Brain microvascular endothelial cell (primary cell): ENCODE measurements at regions not wholly inside any gene's neighbourhood (a gene's known extent, or its start where the extent isn't known, plus 50 kb on each side); places are given as distances from the start of the nearest gene placed in this dataset.

Experiments used
- DNase-seq: peaks from one replicate; pipeline ENCODE4 v3.0.0-alpha.2; 2020
- H3K27ac ChIP-seq: fragments of 250-450 bp; sonication (Bioruptor Pico); 2 replicates; pipeline ENCODE4 v1.5.1; 2020; ENCODE audit warnings: mild to moderate bottlenecking, moderate library complexity
- H3K27me3 ChIP-seq: fragments of 250-450 bp; sonication (Bioruptor Pico); replicated peaks from 2 replicates; pipeline ENCODE4 v1.5.1; 2020; ENCODE audit warnings: mild to moderate bottlenecking
- H3K36me3 ChIP-seq: fragments of 250-450 bp; sonication (Bioruptor Pico); replicated peaks from 2 replicates; pipeline ENCODE4 v1.5.1; 2020; ENCODE audit warnings: mild to moderate bottlenecking
- H3K4me3 ChIP-seq: 2 replicates; pipeline ENCODE4 v1.5.1; 2011; ENCODE audit warnings: low read depth, mild to moderate bottlenecking, control low read depth, low read length, moderate library complexity
- in situ Hi-C: cut with HindIII; loops from 2 replicates; pipeline ENCODE4 v1.10.0; 2017; ENCODE audit warnings: low sequenced_read_pairs, low pct_ligation_motif_present
- TF ChIP-seq, protein P1 (sequence below): IDR thresholded peaks from 2 replicates; pipeline ENCODE4 v1.5.1; 2011; ENCODE audit warnings: low read depth, mild to moderate bottlenecking, moderate library complexity, low read length, control low read depth, inconsistent platforms; ENCODE audit errors: missing control alignments

DNA sequence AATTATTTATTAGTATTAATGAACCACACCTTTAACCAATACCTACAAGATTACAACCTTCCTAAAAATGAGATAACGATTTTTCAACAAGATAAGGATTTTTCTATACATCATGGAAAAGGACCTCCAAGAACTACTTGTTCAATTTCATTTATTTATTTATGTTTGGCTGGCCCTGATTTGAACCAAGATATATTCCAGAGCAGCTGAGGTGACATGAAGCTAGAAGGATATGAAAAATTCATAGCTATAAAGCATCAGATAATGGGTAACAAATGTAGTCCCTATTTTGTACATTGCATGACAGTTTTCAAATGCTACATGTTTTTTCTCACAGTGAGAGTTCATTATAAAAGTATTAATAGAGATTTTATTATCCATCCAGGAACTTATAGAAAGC is 798.5 kb upstream of the ARRDC3 start:
- H3K27ac ChIP-seq = no peak overlapping the region

DNA sequence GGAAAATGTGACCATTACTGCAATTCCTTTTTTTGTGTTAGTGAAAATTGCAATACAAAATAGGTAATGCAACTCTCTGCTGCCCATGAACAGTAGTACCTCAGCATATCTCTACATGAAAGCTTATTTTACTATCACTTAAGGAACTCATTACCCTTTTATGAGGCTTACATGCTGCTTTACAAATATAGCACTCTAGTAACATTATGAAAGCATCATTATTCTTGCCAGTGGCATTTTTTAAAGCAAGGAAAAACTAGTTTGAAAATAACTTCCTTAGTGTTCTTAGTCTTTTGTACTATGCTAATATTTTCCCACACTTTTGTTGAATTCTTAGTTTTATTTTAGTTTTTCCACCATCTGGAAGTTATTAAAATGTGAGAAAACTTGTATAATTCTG is 797.3 kb upstream of the ARRDC3 start:
- no peak overlapping the region for H3K27ac ChIP-seq
- no peak for DNase-seq
- TF ChIP-seq, protein P1, sequence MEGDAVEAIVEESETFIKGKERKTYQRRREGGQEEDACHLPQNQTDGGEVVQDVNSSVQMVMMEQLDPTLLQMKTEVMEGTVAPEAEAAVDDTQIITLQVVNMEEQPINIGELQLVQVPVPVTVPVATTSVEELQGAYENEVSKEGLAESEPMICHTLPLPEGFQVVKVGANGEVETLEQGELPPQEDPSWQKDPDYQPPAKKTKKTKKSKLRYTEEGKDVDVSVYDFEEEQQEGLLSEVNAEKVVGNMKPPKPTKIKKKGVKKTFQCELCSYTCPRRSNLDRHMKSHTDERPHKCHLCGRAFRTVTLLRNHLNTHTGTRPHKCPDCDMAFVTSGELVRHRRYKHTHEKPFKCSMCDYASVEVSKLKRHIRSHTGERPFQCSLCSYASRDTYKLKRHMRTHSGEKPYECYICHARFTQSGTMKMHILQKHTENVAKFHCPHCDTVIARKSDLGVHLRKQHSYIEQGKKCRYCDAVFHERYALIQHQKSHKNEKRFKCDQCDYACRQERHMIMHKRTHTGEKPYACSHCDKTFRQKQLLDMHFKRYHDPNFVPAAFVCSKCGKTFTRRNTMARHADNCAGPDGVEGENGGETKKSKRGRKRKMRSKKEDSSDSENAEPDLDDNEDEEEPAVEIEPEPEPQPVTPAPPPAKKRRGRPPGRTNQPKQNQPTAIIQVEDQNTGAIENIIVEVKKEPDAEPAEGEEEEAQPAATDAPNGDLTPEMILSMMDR = no peak
- H3K4me3 ChIP-seq = no peak overlapping the region
- no peaks in the 10 kb centered on the region for H3K36me3 ChIP-seq
- in situ Hi-C loops = no loop called here
- no peaks in the 10 kb centered on the region for H3K27me3 ChIP-seq

More for the DNA sequence above, 798.5 kb upstream of the ARRDC3 start:
- Histone ChIP-seq H3K4me3 (no peak overlapping the region), H3K27me3 (no peaks in the 10 kb centered on the region), H3K36me3 (no peaks in the 10 kb centered on the region)
- in situ Hi-C loops = no loop called here
- TF ChIP-seq, protein P1 = no peak
- no peak for DNase-seq

DNA sequence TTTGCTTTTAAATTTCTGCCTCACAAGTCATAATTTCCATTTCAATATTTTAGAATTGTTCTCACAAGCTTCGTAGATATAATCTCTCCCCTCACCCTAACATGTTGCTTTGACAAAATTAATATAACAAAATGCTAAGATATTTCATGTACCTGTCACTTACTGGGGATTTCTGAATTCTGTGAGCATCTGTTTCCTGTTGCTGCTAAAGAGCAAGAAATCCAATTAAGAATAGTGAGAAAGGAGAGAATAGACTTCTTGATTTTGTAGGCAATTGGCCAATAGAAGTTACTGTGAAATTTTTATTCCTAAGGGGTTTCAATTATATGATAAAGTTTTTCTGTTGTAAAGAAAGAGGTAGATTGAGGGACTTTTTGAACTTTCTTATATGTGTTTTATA is 796.5 kb upstream of the ARRDC3 start:
- TF ChIP-seq, protein P1 = no peak
- no peak overlapping the region for H3K27ac ChIP-seq
- no peaks in the 10 kb centered on the region for H3K27me3 ChIP-seq
- no peak overlapping the region for H3K4me3 ChIP-seq
- in situ Hi-C loops = no loop called here
- DNase-seq = no peak
- no peaks in the 10 kb centered on the region for H3K36me3 ChIP-seq

DNA sequence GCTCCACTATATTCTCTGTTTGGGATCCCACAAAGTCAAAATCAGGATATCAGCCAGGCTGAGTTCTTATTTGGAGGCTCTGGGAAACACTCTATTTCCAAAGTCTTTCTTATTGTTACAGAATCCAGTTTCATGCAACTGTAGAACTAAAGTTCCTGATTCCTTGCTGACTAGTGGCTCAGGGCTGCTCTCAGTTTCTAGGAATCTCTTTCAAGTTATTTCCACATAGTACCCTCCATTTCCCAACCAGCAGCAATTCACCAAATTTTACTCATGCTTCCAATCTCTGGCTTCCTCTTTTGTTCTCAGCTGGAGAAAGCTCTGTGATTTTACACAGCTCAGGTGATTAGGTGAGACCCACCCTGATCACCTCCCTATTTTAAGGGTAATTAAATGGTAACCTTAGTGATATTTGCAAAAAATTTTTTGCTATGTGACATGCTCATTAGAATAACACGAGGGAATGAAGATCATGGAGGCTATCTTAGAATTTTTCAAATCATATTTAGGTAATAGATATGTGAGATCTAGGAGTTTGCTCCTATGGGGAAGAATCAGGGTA is 794.9 kb upstream of the ARRDC3 start:
- no peaks in the 10 kb centered on the region for H3K36me3 ChIP-seq
- TF ChIP-seq, protein P1 = no peak
- H3K27me3 ChIP-seq = no peaks in the 10 kb centered on the region
- no peak for DNase-seq
- no peak overlapping the region for H3K4me3 ChIP-seq
- H3K27ac ChIP-seq = no peak overlapping the region
- in situ Hi-C loops = no loop called here

DNA sequence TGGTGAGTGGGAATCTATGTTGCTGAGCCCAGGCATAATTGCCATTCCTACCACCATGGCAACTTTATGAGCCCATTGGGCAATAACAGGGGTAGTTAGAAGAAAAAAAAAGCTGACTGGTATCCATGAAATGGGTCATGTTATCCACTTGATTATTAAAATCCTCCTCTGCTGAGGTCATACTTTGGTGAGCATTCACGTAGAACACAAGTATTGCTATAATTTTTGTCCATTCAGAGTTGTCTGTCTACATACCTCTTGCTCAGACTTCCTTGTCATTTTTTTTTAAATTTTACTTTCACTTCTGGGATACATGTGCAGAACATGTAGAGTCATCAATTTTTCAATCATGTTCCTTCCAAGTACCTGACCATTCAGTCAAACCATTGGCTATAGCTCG is 780.8 kb upstream of the ARRDC3 start:
- Histone ChIP-seq H3K36me3 (no peaks in the 10 kb centered on the region), H3K27ac (no peak overlapping the region), H3K4me3 (no peak overlapping the region), H3K27me3 (no peaks in the 10 kb centered on the region)
- DNase-seq = no peak
- in situ Hi-C loops = no loop called here
- TF ChIP-seq, protein P1 = no peak

DNA sequence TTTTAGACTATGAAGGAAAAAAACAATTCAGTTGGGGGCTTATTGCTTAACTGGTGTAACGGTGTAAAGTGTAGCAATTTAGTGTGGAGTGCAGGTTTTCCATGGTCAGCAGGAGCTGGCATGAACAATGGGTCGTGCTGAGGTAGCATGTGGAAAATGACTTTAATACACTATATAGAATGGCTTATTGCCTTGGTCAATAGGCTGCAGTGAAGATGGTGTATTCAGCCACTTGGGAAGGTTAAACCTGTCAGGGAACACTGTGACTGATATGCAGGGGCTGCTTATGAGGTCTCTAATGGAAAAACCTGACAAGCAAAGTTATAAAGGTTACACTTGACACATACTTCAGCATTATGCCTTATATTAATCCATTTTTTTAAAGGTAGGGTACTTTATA is 764.7 kb upstream of the ARRDC3 start:
- Histone ChIP-seq H3K4me3 (no peak overlapping the region), H3K27ac (no peak overlapping the region), H3K36me3 (no peaks in the 10 kb centered on the region), H3K27me3 (no peaks in the 10 kb centered on the region)
- TF ChIP-seq, protein P1 = no peak
- no peak for DNase-seq
- in situ Hi-C loops = no loop called here
